ENCODE measurements at regions not wholly inside any gene's neighbourhood (a gene's known extent, or its start where the extent isn't known, plus 50 kb on each side); places are given as distances from the start of the nearest gene placed in this dataset.

DNA sequence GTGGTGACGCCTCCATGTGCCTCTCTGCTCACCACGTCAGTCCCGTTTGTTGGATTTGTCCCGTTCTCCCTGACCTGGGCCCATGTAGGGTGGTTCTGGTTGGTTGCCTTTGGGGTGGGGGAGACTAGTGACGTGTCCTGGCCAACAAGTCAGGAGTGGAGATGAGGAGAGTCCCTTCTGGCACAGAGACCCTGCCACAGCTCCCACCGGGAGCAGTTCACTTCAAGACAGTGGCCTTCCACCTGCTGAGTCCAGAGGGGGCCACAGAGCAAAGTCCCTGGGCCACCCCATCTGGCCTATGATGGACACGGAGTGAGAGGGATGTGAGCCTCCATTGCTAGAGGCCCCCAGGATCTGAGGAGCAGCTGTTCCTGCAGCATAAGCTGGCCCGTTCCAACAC, 405.6 kb downstream of the TCERG1L start:
- no peak for TF ChIP-seq GATA2 (IDR thresholded peaks at IDR 0.05; ENCODE audit: low read depth, low read length)
- TF ChIP-seq GATA3 (IDR thresholded peaks at IDR 0.05; ENCODE audit: low read depth, low read length), result no peak

Measured in SH-SY5Y (cell line).